DOHH2 (cell line): ENCODE measurements at regions not wholly inside any gene's neighbourhood (a gene's known extent, or its start where the extent isn't known, plus 50 kb on each side); places are given as distances from the start of the nearest gene placed in this dataset.
A peak's percentile ranks its signal among the peaks of the same experiment; 100 is the strongest.
"Not testable (repeated sequence)": the region's sequence is repeated elsewhere in the genome, so short reads cannot be mapped to it uniquely, and the experiment has no call there.

Experiments used
- H3F3A ChIP-seq: fragments of 200-600 bp; sonication (generic), shearing (Covaris generic); 2 replicates; pipeline ENCODE4 v1.6.0; 2016; ENCODE audit warnings: antibody characterized with exemption, mild to moderate bottlenecking; ENCODE audit not compliant: control insufficient read depth, insufficient read depth
- H3K27ac ChIP-seq: fragments of 200-600 bp; sonication (generic); 2 replicates; pipeline ENCODE4 v1.5.1; 2014; ENCODE audit warnings: low read depth, mild to moderate bottlenecking, low read length, moderate library complexity
- H3K27me3 ChIP-seq: fragments of 200-600 bp; sonication (generic); 2 replicates; pipeline ENCODE4 v1.6.1; 2014; ENCODE audit warnings: mild to moderate bottlenecking, low read length, mixed read lengths; ENCODE audit not compliant: control insufficient read depth
- H3K36me3 ChIP-seq: fragments of 200-600 bp; sonication (generic); 2 replicates; pipeline ENCODE4 v1.6.1; 2014; ENCODE audit warnings: mild to moderate bottlenecking, low read length, moderate library complexity, mixed read lengths; ENCODE audit not compliant: control insufficient read depth
- H3K4me1 ChIP-seq: fragments of 200-600 bp; sonication (generic); 2 replicates; pipeline ENCODE4 v1.6.1; 2014; ENCODE audit warnings: mild to moderate bottlenecking, low read length, mixed read lengths; ENCODE audit not compliant: control insufficient read depth
- H3K4me2 ChIP-seq: fragments of 200-600 bp; sonication (generic); 2 replicates; pipeline ENCODE4 v1.6.0; 2014; ENCODE audit warnings: mild to moderate bottlenecking, low read length, moderate library complexity
- H3K4me3 ChIP-seq: fragments of 200-600 bp; sonication (generic); 2 replicates; pipeline ENCODE4 v1.5.1; 2014; ENCODE audit warnings: mild to moderate bottlenecking, low read length, mixed read lengths
- H3K79me2 ChIP-seq: fragments of 200-600 bp; sonication (generic); 2 replicates; pipeline ENCODE4 v1.6.1; 2014; ENCODE audit warnings: mild to moderate bottlenecking, low read length, mixed read lengths; ENCODE audit not compliant: control insufficient read depth
- H3K9me2 ChIP-seq: fragments of 200-600 bp; sonication (generic); replicated peaks from 2 replicates; pipeline ENCODE4 v1.6.1; 2014; ENCODE audit warnings: mild to moderate bottlenecking, low read length, mixed read lengths; ENCODE audit not compliant: control insufficient read depth
- H3K9me3 ChIP-seq: fragments of 200-600 bp; sonication (generic); 2 replicates; pipeline ENCODE4 v1.6.1; 2014; ENCODE audit warnings: antibody characterized with exemption, low read length, mixed read lengths; ENCODE audit not compliant: control insufficient read depth, insufficient read depth
- H4K20me1 ChIP-seq: fragments of 200-600 bp; sonication (generic); 2 replicates; pipeline ENCODE4 v1.6.0; 2014; ENCODE audit warnings: low read depth, mild to moderate bottlenecking, antibody characterized with exemption, low read length, moderate library complexity; ENCODE audit not compliant: control insufficient read depth, insufficient read depth
- CTCF ChIP-seq: fragments of 200-600 bp; sonication (generic); IDR thresholded peaks from one replicate; pipeline ENCODE4 v1.5.1; 2014; ENCODE audit warnings: antibody characterized with exemption, mild to moderate bottlenecking, low read depth, low read length; ENCODE audit not compliant: poor library complexity, severe bottlenecking
- EZH2phosphoT487 ChIP-seq: fragments of 200-600 bp; sonication (generic); IDR thresholded peaks from 2 replicates; pipeline ENCODE4 v1.6.1; 2017; ENCODE audit warnings: borderline replicate concordance, mild to moderate bottlenecking, antibody characterized with exemption, low read length, moderate library complexity, mixed read lengths

- H3F3A ChIP-seq = no peaks in the 10 kb centered on the region
- TF ChIP-seq EZH2phosphoT487 = no peak
- no peak for TF ChIP-seq CTCF
These were observed 111.7 kb upstream of the TNFSF4 start for GRCh38 chr1:173318788-173319187.

DNA sequence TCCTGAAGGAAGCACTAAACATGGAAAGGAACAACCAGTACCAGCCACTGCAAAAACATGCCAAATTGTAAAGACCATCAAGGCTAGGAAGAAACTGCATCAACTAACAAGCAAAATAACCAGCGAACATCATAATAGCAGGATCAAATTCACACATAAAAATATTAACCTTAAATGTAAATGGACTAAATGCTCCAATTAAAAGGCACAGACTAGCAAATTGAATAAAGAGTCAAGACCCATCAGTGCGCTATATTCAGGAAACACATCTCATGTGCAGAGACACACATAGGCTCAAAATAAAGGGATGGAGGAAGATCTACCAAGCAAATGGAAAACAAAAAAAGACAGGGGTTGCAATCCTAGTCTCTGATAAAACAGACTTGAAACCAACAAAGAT lies 117.2 kb upstream of the TNFSF4 start:
- not testable (repeated sequence) for H3K27ac ChIP-seq, H3F3A ChIP-seq, H3K79me2 ChIP-seq, H3K27me3 ChIP-seq, H3K4me1 ChIP-seq, H3K36me3 ChIP-seq, H3K4me2 ChIP-seq, H3K9me3 ChIP-seq, H4K20me1 ChIP-seq, H3K9me2 ChIP-seq, H3K4me3 ChIP-seq

More at GRCh38 chr1:173318788-173319187, 111.7 kb upstream of the TNFSF4 start:
- Histone ChIP-seq H3K36me3 (no peaks in the 10 kb centered on the region), H3K9me3 (no peaks in the 10 kb centered on the region), H4K20me1 (no peaks in the 10 kb centered on the region), H3K79me2 (no peaks in the 10 kb centered on the region), H3K27me3 (no peaks in the 10 kb centered on the region), H3K4me1 (no peaks in the 10 kb centered on the region), H3K4me2 (no peak overlapping the region), H3K9me2 (no peaks in the 10 kb centered on the region), H3K4me3 (no peak overlapping the region), H3K27ac (no peak overlapping the region)

DNA sequence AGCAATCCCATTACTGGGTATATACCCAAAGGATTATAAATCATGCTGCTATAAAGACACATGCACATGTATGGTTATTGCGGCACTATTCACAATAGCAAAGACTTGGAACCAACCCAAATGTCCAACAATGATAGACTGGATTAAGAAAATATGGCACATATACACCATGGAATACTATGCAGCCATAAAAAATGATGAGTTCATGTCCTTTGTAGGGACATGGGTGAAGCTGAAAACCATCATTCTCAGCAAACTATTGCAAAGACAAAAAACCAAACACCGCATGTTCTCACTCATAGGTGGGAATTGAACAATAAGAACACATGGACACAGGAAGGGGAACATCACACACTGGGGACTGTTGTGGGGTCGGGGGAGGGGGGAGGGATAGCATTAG lies 120.9 kb upstream of the TNFSF4 start:
- not testable (repeated sequence) for H3K9me3 ChIP-seq, H3K9me2 ChIP-seq, H4K20me1 ChIP-seq, H3F3A ChIP-seq, H3K4me2 ChIP-seq, H3K27ac ChIP-seq, H3K79me2 ChIP-seq, H3K36me3 ChIP-seq, H3K4me3 ChIP-seq, H3K27me3 ChIP-seq
- peaks cover 43% of the 10 kb centered on the region for H3K4me1 ChIP-seq

- Histone ChIP-seq H3K4me3 (peak overlapping the region; percentile 2; the same call in 1 of the 2 replicates), H3K9me3 (no peaks in the 10 kb centered on the region), H3K79me2 (no peaks in the 10 kb centered on the region), H3K9me2 (no peaks in the 10 kb centered on the region), H3K4me2 (peak overlapping the region; percentile 44), H3K27ac (no peak overlapping the region), H3K4me1 (peaks cover 49% of the 10 kb centered on the region), H3K27me3 (no peaks in the 10 kb centered on the region), H3K36me3 (no peaks in the 10 kb centered on the region), H3F3A (peaks cover 6% of the 10 kb centered on the region; the same call in 1 of the 2 replicates), H4K20me1 (no peaks in the 10 kb centered on the region)
- TF ChIP-seq CTCF (no peak), EZH2phosphoT487 (no peak)
These were observed 121.8 kb upstream of the TNFSF4 start for GRCh38 chr1:173328961-173329360.
